Inflammatory macrophage treated with lipopolysaccharide for 1 hour (primary cell): ENCODE measurements at regions not wholly inside any gene's neighbourhood (a gene's known extent, or its start where the extent isn't known, plus 50 kb on each side); places are given as distances from the start of the nearest gene placed in this dataset.

ENCODE experiments used
- DNase-seq, 2 donors: peaks; one replicate each; pipeline ENCODE4 v3.0.0-alpha.2; 2020 to 2022

DNA sequence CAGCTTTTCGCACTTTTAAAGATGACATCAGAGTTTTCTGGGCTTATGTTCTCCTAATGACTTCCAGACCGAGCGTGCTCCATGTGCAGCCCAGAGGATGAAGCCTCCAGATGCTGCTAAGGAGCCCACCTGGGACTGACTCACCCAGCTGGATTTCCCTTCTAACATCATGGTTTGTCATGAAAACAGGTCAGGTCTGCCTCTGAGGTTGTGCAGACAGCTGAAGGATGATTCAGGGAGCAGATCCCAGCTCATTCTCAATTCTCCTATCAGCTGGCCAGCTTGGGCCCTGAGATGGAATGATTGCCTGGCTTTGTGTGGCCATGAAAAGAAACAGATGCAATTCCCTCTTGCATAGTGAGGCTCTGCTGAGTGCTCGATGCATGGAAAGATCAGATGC lies 123.9 kb upstream of the DUSP10 start:
- no peak for DNase-seq

DNA sequence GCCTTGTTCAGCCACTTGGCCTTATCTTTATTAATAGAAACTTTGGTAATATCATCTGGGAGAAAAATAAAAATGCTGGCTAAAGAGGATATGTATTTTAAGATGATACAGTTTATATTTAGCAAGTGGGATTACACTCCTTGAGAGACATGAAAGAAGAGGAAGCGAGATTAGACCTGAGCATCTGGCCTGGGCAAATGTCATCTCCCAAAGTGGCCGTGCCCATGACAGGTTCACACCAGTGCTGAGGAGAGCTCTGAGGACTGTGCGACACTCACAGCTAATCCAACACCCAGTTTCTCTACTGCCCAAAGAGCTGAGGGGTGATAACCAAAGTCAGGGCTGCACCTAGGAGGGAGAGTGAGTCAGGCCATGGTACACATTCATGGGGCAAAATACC lies 121.7 kb upstream of the DUSP10 start:
- no peak for DNase-seq

DNA sequence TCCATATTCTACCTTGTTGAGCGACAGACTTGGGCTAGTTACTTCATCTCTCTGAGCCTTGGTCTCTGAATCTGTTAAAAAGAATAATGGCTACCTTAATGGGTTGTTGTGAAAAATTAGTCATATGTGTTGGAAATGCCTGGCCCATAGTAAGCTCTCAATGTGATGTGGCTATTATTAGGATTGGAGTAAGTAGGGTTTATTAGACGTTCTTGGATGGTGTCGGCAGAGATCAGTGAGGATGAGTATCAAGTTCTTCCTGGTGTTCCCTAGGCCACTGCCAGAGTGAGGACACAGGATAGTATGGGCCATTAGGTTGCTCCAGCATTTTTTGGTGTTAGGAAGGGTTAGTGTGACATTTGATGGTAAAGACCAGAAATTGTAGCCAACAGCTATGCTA lies 121.1 kb upstream of the DUSP10 start:
- no peak for DNase-seq

DNA sequence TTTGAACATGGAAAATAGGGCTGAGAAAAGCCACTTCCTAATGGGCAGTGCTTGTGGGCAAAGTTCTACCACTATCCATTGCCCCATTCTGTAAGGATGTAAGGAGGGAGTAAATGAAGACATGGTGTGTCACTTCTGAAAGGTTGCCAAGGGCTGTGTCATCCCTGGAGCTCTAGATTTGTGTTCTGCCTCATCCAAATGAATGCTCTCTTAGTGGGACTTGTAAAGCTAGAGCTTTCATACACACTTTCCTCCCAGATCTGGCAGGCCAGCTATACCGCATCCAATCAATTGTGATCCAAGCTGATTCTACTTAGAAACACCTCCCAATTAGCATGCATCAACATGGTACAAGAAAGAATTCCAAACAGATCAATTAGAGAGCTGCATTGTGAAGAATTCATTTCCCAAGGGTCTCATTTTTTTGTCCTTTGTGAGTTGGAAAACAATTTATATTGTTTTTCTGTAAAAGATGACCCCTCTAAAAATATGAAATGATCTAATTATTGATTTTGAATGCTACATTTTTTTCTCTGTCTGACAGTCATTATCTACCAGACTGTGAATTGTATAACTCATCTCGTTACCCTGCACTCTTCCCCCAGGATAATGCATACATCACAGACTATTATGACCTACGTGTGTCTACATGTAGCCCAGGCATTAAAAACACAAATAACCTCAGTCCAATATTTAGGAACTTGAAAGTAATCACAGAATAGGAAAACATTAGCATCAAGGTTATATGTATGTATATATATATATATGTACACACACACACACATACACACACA lies 117.1 kb upstream of the DUSP10 start:
- no peak for DNase-seq

DNA sequence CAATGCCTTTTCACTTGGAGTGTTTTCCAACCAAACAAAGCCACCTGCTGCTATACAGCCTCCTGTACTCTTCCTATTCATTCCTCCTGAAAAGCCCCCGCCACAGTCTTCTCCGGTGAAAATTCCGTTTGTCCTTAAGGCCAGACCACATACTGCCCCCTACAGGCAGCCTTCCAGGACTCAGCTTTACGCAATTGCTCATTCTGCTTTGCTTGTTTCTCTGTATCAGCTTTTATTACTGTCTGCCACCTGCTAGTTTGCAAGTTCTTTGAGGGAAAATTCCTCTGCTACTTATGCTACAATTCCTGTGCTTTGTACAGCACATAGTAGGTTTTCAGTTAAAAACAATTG lies 115.2 kb upstream of the DUSP10 start:
- DNase-seq, result peak in 1 of 2 donors; percentile 14

DNA sequence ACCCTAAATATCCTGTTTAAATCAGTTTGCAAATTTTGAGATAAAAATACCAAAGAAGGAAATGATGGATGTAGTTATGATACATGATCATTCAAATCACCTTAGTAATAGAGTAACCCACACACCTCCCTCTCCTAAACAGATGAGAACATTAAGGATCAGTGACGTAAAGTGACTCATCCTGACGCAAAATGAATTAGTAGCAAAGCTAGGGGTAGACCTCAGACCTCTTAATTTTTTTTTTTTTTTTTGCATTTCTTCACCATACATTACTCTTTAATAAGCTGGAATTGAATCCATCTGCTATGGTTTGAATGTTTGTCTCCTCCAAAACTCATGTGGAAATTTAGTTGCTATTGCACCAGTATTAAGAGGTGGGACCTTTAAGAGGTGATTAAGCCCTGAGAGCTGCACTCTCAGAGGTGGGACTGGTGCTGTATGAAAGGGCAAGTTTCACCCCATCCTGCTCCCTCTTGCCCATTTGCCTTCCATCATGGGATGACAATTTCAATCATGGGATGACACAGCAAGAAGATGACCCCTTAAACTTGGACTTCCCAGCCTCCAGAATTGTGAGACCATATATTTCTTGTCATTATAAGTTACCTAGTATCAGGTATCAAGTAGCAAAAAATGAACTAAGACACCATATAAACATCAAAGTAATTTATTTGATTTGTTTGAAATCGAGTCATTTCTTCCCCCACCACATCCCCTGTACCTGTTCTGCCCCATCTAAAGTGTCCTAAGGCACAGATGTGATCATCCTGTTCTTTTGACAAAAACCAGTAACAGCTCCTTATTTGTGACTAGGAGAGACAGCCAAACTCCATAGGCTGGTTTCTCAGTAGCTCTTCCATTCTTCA lies 114.6 kb upstream of the DUSP10 start:
- DNase-seq, result no peak

DNA sequence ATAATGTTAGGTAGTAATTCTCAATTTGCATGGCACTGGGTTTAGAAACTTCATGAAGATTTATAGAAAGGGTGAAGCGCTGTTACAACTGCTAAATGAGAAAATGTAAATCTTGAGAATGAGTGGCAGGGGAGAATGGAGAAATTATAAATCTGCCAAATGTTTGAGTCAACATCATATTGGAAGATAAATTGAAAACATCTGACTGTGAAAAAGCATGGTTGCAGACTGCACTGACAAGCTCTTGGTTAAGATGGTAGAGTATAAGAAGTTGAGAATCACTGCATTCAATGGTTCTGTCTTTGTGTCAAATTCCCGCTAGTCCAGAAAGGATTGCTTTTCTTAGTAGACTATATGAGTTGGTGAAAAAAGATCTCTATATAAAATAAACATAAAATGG lies 113.3 kb upstream of the DUSP10 start:
- no peak for DNase-seq

DNA sequence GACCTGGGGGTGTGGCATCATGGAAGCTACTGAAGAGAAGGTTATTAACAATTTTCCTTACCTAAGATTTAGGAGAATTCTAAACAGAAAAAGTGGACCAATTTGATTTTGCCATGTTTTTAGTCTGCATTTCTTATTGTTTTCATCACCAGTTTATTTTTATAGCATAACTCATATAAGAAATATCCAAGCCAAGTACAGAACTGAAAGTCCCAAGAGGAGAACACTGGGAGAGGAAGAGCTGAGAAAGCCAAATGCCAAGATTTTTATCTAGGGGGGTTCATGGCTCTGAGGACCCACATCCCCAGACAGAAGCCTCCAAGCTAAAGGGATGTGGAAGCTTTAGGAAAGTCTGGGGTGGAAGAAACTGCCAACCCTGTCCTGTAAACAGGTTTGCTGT lies 109.4 kb upstream of the DUSP10 start:
- DNase-seq, result no peak

DNA sequence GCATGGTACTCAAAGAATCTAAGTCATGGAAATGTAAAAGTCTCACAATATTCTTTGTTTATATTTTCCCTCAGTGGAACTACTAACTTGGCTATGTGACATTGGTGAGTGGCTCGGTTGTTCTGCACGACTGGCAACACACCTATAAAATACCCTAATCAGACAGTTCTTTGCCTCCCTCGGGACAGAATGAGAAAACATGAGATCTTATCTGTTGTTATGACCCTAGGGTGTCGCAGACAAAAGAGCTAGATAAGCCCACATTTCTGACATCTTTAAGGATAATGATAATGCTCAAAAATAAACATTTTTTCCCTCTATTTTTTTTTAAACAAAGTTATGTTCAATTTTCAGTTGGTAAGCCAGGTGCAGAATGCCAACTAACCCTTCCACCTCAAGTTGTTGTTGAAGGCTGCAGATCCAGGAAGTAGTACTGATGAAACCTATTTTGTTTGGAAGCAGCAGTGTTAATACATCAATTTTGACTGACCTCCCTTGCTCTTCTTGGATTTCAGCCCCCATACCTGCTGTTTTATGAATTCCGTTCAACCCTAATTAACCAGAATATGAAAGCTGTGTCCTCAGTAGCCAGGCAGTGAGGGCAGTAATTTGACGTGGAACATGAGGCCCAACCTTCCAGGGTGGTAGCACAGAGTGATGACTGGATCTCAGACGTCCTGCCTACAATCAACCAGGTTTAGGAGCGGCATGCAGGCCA lies 108.7 kb upstream of the DUSP10 start:
- no peak for DNase-seq

DNA sequence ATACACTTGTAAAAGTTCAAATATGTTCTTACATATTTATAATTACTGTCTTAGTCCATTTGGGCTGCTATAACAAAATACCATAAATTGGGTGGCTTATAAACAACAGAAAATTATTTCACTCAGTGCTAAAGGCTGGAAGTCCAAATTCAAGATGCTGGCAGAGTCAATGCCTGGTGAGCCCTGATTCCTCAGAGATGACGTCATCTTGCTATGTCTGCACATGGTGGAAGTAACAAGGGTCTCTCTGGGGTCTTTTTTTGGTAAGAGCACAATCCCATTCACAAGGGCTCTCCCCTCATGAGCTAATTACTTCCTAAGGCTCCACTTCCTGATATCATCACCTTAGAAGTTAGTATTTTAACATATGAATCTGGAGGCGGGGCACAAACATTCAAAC lies 108.0 kb upstream of the DUSP10 start:
- DNase-seq, result no peak

DNA sequence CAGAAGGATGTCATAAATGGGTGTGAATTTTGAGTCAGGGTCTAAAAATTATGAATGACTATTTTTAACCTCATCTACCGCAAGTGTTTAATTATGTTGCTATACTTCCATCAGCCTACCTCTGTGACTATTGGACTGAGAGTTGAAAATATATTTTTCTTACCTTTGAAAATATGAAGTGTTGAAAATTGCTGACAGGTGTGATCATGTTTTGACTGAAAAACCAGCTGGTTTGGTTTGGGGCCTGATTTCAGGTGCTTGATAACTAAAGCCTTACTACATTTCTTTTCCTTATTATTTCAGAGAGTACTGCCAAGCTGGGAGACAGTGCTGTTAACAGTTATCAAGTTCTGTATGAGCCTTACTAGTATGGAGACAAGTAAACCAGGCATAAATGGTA lies 107.2 kb upstream of the DUSP10 start:
- no peak for DNase-seq

DNA sequence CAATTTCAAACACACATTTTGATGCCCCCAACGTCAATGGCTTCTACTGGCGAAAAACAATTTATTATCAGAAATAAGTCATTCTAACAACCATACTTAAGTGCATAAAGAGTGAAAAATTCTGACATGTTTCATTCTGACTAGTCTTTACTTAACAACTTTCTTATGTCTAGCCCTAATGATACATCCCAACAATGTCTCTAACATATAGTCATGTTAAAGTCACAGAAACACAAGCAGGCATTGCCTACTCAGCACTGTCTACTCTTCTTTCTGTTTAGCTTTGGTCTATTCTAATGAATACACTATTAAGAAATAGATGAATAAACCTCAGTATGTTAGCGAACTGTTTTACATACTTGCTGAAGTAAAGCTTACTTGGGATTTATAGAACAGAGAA lies 105.8 kb upstream of the DUSP10 start:
- no peak for DNase-seq

DNA sequence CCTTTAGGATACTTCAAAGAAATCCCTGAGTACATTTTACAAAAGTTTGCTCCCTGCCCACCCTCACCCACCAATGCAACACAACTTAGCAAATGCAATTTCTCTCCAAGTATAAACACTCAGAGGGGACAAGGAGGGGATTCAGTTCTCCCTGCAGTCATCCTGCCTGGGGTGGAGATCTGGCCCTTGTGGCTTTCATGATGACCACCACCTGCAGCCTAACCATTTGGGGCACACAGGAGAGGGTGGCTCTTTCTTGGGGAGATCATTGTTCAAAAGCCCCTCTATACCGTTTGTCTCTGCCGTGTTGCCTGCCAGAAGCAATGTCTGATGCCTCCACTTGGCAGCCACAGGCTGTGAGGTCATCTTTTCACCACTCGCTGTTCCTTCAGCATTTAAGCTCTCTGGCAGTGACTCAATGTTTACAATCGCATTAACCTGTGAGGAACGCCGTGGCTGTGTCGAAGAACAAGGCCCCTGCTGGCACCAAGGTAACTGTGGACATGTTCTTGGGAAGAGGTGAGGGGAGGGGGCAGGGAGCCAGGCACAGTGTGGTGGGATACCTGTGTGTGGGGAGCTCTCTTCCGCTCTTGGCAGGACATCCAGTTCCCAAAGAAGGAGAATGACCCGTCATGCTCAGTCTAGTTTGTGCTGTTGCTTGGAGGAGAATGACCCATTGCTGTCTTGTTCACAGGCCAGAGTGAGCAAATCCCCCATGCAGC lies 103.9 kb upstream of the DUSP10 start:
- DNase-seq, result no peak

DNA sequence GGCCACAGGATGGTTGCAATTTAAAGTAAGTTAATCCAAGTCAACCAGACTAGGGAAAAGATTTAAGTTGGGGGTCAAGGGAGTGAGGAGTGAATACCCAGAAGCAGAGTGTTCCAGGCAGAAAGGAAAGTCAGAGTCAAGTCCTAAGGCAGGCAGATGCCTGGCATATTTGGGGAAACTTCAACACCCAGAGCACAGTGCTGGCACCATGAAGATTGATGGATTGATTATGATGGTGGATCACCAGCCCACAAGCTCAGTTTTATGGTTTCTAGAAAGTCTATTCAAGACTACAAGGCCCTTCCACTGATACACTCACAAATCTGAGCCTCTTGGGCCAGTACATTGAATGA lies 100.1 kb upstream of the DUSP10 start:
- no peak for DNase-seq

DNA sequence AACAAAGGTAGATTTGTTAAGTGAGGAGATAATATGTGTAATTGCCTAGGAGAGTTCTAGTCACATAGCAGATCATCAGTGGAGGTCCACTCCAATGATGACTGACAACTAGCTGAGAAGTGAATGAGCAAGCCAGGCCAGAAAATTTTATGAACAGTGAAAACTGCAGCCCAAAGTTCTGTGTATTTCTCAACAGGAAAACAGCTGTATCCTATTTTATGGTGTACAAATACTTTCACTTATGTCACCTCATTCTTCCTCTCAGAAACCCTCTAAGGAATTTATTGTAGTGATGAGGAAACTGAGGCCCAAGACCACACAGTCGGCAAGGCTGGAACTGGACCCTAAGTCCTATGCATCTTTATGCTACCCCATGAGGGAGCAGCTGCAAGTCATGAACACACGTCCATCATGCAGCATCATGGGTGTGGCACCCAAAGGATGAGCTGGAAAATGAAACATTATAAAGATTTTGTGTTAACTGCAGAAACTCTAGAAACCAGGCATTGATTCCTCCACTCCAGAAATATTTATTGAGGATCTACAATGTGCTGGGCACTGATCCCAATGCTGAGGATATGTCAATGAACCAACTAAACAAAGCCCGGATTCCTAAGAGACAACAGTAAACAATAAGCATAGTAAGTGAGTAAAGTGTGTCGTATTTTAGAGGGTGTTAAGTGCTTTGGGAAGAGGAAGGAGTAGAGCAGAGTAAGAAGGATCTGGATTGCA lies 99.5 kb upstream of the DUSP10 start:
- no peak for DNase-seq

DNA sequence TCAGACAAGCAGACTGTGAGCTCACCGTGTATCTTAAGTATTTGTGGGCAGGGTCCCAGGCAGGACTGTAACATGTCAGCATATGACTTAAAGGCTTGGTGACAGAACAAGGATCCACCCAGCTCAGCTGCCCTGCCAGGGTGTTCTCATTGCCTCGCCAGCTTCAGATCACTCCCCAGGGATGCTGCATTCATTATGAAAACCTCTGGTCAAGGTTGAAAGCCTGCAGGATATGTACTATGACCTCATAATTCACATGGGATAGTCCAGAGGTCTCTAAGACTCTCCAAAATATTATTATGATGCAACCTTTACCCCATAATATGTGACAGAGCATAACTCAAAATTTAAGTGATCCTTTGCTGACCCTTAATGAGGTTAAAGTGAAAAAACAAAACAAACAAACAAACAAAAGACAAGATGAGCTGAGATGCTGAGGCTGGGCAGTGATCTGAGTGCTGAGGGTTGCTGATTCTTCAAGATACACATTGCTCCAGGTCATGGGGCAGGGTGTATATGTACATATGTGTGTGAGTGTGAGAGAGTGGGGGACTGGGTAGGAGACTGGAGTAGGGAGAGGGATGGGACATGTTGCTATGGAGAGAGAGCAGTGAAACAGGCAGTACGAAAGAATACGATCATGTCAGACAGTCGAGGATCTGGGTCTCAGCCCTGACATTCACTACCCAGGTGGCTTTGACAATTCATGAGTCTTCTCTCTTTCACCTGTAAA lies 98.8 kb upstream of the DUSP10 start:
- no peak for DNase-seq

DNA sequence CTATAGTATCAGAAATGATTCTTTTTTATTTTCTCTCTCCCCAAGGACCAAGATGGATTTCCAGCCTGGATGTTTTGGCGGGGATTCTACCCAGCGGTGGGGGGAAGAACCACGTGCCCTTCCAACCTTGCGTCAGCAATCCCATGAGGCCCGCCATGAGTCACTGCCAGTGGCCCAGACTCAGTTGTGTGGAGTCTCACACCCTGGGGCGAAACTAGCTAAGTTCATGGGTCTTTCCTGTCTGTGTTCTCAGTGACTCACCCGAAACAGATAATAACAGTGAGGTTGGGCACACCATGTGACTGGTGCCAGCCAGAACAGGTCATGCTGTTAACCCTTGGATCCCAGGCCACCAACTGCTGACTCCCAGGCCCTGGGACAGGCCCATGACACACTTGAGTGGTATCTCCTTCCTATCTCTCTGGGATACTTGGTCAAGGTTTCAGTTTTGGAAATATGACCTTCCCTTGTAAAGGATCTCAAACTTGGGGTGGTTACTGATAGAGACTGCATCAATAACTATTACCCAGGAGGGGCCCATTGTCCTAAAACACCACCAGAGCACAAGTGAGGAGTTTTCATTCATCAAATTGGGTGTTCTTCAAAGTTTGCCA lies 98.0 kb upstream of the DUSP10 start:
- peak; percentile 54 to 83 for DNase-seq

DNA sequence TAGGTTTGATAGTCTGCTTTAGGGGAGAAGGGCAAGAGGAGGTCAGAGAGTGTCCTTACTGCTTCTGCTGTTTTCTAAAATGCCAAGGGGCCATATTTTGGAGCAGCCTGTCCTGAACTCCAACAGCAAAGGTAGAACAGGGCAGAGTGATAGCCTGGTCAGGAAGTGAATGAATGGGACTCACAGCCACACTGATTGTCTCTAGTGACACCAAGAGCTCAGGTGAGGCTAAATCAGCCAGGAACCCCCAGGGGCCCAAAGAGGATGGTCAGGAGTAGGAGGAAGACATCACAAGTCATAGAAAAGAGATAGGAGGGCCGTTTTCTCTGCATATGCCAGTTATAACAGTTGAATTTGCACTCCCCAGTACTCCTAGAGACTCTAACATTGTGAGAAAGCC lies 97.4 kb upstream of the DUSP10 start:
- DNase-seq, result no peak

DNA sequence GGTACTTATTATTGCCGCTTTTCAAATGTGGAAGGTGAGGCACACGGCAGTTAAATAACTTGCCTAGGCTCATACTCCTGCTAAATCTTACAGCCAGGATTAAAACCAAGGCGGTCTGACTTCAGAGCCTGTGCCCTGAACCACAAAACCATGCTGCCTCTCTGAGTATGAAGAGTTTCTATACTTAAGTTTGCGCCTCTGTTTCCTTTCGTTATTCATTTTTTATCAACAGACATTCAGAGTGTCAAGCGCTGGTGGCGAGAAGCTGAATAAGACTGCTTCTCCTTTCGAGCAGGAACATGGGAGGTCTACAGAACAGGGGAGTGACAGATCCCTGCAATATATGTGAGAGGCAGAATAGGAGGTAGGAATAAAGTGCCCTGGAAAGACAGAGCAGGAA lies 96.0 kb upstream of the DUSP10 start:
- peak; percentile 12 to 17 for DNase-seq

DNA sequence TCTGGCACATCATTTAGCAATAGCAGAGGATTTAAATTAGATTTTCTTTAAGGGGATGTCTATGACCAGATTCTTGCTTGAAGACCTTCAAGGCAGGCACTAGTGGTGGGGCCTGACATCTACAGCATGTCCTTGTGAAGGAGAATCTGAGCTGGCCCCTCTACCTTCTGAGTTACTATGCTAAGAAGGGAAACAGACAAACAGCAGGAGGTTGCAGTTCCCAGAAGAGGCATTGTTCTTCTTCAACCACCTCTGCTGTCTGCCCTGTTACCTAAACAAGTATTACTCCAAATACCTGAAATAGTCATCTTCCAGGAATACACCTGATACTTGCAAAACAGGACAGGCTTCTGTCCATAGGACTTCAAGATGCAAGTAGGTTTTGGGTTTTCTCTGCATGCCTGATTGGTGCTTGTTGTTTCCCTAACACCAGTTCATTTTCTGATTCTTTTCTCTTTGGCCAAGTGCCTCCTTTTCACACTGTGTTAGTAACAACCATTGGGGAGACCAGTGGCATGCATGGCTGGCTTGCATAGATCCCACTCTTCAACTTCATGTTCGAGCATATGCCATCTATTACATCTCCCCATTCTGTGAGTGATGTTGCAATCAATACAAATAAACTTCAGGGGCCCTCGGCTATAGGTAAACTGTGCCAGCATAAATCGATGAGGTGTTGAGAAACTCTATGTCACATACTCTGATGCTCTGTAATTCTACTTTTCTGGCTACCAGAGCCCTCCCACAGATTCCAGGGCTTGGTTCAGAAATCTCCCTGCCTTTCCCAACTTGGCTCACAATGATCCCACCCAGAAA lies 93.0 kb upstream of the DUSP10 start:
- DNase-seq, result no peak
